Trophoblast cell (in vitro differentiated cells and primary cell): ENCODE measurements at regions not wholly inside any gene's neighbourhood (a gene's known extent, or its start where the extent isn't known, plus 50 kb on each side); places are given as distances from the start of the nearest gene placed in this dataset.
"Not testable (repeated sequence)": the region's sequence is repeated elsewhere in the genome, so short reads cannot be mapped to it uniquely, and the experiment has no call there.

Source experiments
- DNase-seq, 2 donors: peaks; one replicate each; pipeline ENCODE4 v3.0.0-alpha.2; 2016
- H2AFZ ChIP-seq: 2 replicates; pipeline ENCODE4 v1.6.1; 2013; ENCODE audit warnings: low read length, moderate library complexity, mild to moderate bottlenecking; ENCODE audit not compliant: insufficient read depth, poor library complexity
- H2AK5ac ChIP-seq: 2 replicates; pipeline ENCODE4 v1.6.1; 2013; ENCODE audit warnings: mild to moderate bottlenecking, low read length
- H2BK120ac ChIP-seq: 2 replicates; pipeline ENCODE4 v1.6.1; 2013; ENCODE audit warnings: low read length, mild to moderate bottlenecking, moderate library complexity; ENCODE audit not compliant: insufficient read depth, poor library complexity
- H2BK12ac ChIP-seq: 2 replicates; pipeline ENCODE4 v1.6.1; 2013; ENCODE audit warnings: mild to moderate bottlenecking, low read length, moderate library complexity
- H2BK5ac ChIP-seq: 2 replicates; pipeline ENCODE4 v1.6.1; 2013; ENCODE audit warnings: low read length, low read depth, moderate library complexity, mild to moderate bottlenecking; ENCODE audit not compliant: poor library complexity
- H3K14ac ChIP-seq: 2 replicates; pipeline ENCODE4 v1.6.1; 2013; ENCODE audit warnings: mild to moderate bottlenecking, low read length
- H3K18ac ChIP-seq: 2 replicates; pipeline ENCODE4 v1.6.1; 2013; ENCODE audit warnings: mild to moderate bottlenecking, low read length
- H3K23ac ChIP-seq: 2 replicates; pipeline ENCODE4 v1.6.1; 2013; ENCODE audit warnings: low read length
- H3K27ac ChIP-seq: 2 replicates; pipeline ENCODE4 v1.5.1; 2013; ENCODE audit warnings: low read depth, mild to moderate bottlenecking, inconsistent platforms, low read length, moderate library complexity
- H3K27me3 ChIP-seq: 2 replicates; pipeline ENCODE4 v1.6.1; 2013; ENCODE audit warnings: inconsistent platforms, mild to moderate bottlenecking, low read length, moderate library complexity; ENCODE audit not compliant: insufficient read depth
- H3K36me3 ChIP-seq, 2 experiments: 1 replicate in 1 of 2; 2 replicates in 1 of 2; pipeline ENCODE4 v1.6.1; 2013; ENCODE audit warnings: low read length in 2 of 2, mild to moderate bottlenecking in 2 of 2, moderate library complexity in 1 of 2; ENCODE audit not compliant: insufficient read depth in 2 of 2, control insufficient read depth in 1 of 2
- H3K4ac ChIP-seq: 2 replicates; pipeline ENCODE4 v1.6.1; 2013; ENCODE audit warnings: low read depth, mild to moderate bottlenecking, low read length, moderate library complexity
- H3K4me1 ChIP-seq, 2 experiments: 1 replicate in 1 of 2; 2 replicates in 1 of 2; pipeline ENCODE4 v1.6.1; 2013; ENCODE audit warnings: low read length in 2 of 2, mild to moderate bottlenecking in 2 of 2, moderate library complexity in 1 of 2; ENCODE audit not compliant: insufficient read depth in 2 of 2, control insufficient read depth in 1 of 2
- H3K4me2 ChIP-seq: 2 replicates; pipeline ENCODE4 v1.6.1; 2013; ENCODE audit warnings: inconsistent platforms, mild to moderate bottlenecking, low read length, moderate library complexity
- H3K4me3 ChIP-seq: 2 replicates; pipeline ENCODE4 v1.5.1; 2013; ENCODE audit warnings: mild to moderate bottlenecking, low read depth, low read length, inconsistent platforms
- H3K79me1 ChIP-seq: one replicate; pipeline ENCODE4 v1.6.1; 2013; ENCODE audit warnings: low read length
- H3K79me2 ChIP-seq: 2 replicates; pipeline ENCODE4 v1.6.1; 2013; ENCODE audit warnings: low read length, mild to moderate bottlenecking; ENCODE audit not compliant: control insufficient read depth, insufficient read depth, poor library complexity
- H3K9ac ChIP-seq: 2 replicates; pipeline ENCODE4 v1.6.1; 2013; ENCODE audit warnings: mild to moderate bottlenecking, low read length
- H3K9me3 ChIP-seq: 2 replicates; pipeline ENCODE4 v1.6.1; 2013; ENCODE audit warnings: low read depth, mild to moderate bottlenecking, control low read depth, inconsistent platforms, low read length; ENCODE audit not compliant: insufficient read depth
- H4K12ac ChIP-seq: 2 replicates; pipeline ENCODE4 v1.6.1; 2013; ENCODE audit warnings: low read depth, mild to moderate bottlenecking, low read length, moderate library complexity
- H4K8ac ChIP-seq: 2 replicates; pipeline ENCODE4 v1.6.1; 2013; ENCODE audit warnings: low read depth, mild to moderate bottlenecking, low read length, moderate library complexity
- H4K91ac ChIP-seq: one replicate; pipeline ENCODE4 v1.6.1; 2013; ENCODE audit warnings: low read depth, mild to moderate bottlenecking, low read length, moderate library complexity
- WGBS: extraction: QIAGEN DNeasy Blood & Tissue Kit; methylation state at CpG from one replicate; pipeline ENCODE4 v1.1.7; 2013; ENCODE audit warnings: missing lambda C conversion rate; ENCODE audit not compliant: insufficient read length, insufficient coverage; ENCODE audit errors: extremely low coverage; 5-methylcytosine and 5-hydroxymethylcytosine counted together

GRCh38 chrY:10958122-10958521 is 1430.4 kb downstream of the TSPY10 start:
- not testable (repeated sequence) for H2AK5ac ChIP-seq, H3K27ac ChIP-seq, H2AFZ ChIP-seq, H4K91ac ChIP-seq, H4K8ac ChIP-seq, H3K4me2 ChIP-seq, H3K9ac ChIP-seq, H2BK5ac ChIP-seq, DNase-seq, H3K14ac ChIP-seq, H2BK12ac ChIP-seq, H3K18ac ChIP-seq, H3K36me3 ChIP-seq, H3K23ac ChIP-seq, H2BK120ac ChIP-seq, H3K4me3 ChIP-seq, H3K79me1 ChIP-seq, H3K4ac ChIP-seq, H3K79me2 ChIP-seq, H4K12ac ChIP-seq, H3K27me3 ChIP-seq, H3K4me1 ChIP-seq
- H3K9me3 ChIP-seq: peaks cover 30% of the 10 kb centered on the region
- 100% methylated on average over 1 of the region's 3 CpGs for WGBS

GRCh38 chrY:10973422-10973821 is 1445.7 kb downstream of the TSPY10 start:
- no peak overlapping the region for H3K9ac ChIP-seq
- no peaks in the 10 kb centered on the region for H3K4me1 ChIP-seq
- H3K27ac ChIP-seq: no peak overlapping the region
- H2BK5ac ChIP-seq: no peak overlapping the region
- no peaks in the 10 kb centered on the region for H3K79me1 ChIP-seq
- no peak overlapping the region for H3K4me2 ChIP-seq
- no peaks in the 10 kb centered on the region for H3K36me3 ChIP-seq
- no peak overlapping the region for H2BK120ac ChIP-seq
- H3K14ac ChIP-seq: no peak overlapping the region
- H2BK12ac ChIP-seq: no peak overlapping the region
- H3K27me3 ChIP-seq: no peaks in the 10 kb centered on the region
- no peak overlapping the region for H3K18ac ChIP-seq
- 100% methylated on average over 9 of the region's 10 CpGs for WGBS
- no peak overlapping the region for H4K8ac ChIP-seq
- no peak for DNase-seq
- H2AK5ac ChIP-seq: no peak overlapping the region
- H3K9me3 ChIP-seq: peaks cover 13% of the 10 kb centered on the region
- no peak overlapping the region for H3K23ac ChIP-seq
- H3K4me3 ChIP-seq: no peak overlapping the region
- no peak overlapping the region for H3K4ac ChIP-seq
- H4K12ac ChIP-seq: no peak overlapping the region
- H4K91ac ChIP-seq: no peak overlapping the region
- H3K79me2 ChIP-seq: no peaks in the 10 kb centered on the region
- H2AFZ ChIP-seq: no peak overlapping the region

- H3K79me1 ChIP-seq: no peaks in the 10 kb centered on the region
- no peak overlapping the region for H4K8ac ChIP-seq
- H3K9me3 ChIP-seq: peaks cover 37% of the 10 kb centered on the region
- no peaks in the 10 kb centered on the region for H3K27me3 ChIP-seq
- no peaks in the 10 kb centered on the region for H3K4me1 ChIP-seq
- no peak overlapping the region for H2BK120ac ChIP-seq
- H3K4me3 ChIP-seq: no peak overlapping the region
- no peak for DNase-seq
- no peak overlapping the region for H3K9ac ChIP-seq
- no peak overlapping the region for H4K12ac ChIP-seq
- no peak overlapping the region for H4K91ac ChIP-seq
- H2AK5ac ChIP-seq: no peak overlapping the region
- no peak overlapping the region for H2AFZ ChIP-seq
- H3K4ac ChIP-seq: no peak overlapping the region
- H3K14ac ChIP-seq: no peak overlapping the region
- H3K79me2 ChIP-seq: no peaks in the 10 kb centered on the region
- no peak overlapping the region for H2BK12ac ChIP-seq
- no peaks in the 10 kb centered on the region for H3K36me3 ChIP-seq
- H3K4me2 ChIP-seq: no peak overlapping the region
- H3K18ac ChIP-seq: no peak overlapping the region
- H2BK5ac ChIP-seq: no peak overlapping the region
- H3K23ac ChIP-seq: no peak overlapping the region
- no peak overlapping the region for H3K27ac ChIP-seq
- 100% methylated on average over 1 of the region's 2 CpGs for WGBS
Observed at GRCh38 chrY:10986655-10987054, 1459.0 kb downstream of the TSPY10 start.

- Histone ChIP-seq H2AFZ (no peak overlapping the region), H3K23ac (no peak overlapping the region), H2BK5ac (no peak overlapping the region), H3K27ac (no peak overlapping the region), H4K8ac (no peak overlapping the region), H2BK120ac (no peak overlapping the region), H3K14ac (no peak overlapping the region), H4K91ac (no peak overlapping the region), H4K12ac (no peak overlapping the region), H3K18ac (no peak overlapping the region), H3K79me1 (no peaks in the 10 kb centered on the region), H3K4me2 (no peak overlapping the region), H3K79me2 (no peaks in the 10 kb centered on the region), H2AK5ac (no peak overlapping the region), H3K4ac (no peak overlapping the region), H3K27me3 (no peaks in the 10 kb centered on the region), H2BK12ac (no peak overlapping the region), H3K9ac (no peak overlapping the region), H3K4me3 (no peak overlapping the region), H3K4me1 (no peaks in the 10 kb centered on the region), H3K9me3 (peaks cover 38% of the 10 kb centered on the region), H3K36me3 (no peaks in the 10 kb centered on the region)
- DNase-seq: no peak
- 100% methylated on average over 1 of the region's 1 CpG for WGBS
Observed at GRCh38 chrY:10987626-10988025, 1459.9 kb downstream of the TSPY10 start.
